ENCODE measurements at regions not wholly inside any gene's neighbourhood (a gene's known extent, or its start where the extent isn't known, plus 50 kb on each side); places are given as distances from the start of the nearest gene placed in this dataset.
A peak's percentile ranks its signal among the peaks of the same experiment; 100 is the strongest.

DNA sequence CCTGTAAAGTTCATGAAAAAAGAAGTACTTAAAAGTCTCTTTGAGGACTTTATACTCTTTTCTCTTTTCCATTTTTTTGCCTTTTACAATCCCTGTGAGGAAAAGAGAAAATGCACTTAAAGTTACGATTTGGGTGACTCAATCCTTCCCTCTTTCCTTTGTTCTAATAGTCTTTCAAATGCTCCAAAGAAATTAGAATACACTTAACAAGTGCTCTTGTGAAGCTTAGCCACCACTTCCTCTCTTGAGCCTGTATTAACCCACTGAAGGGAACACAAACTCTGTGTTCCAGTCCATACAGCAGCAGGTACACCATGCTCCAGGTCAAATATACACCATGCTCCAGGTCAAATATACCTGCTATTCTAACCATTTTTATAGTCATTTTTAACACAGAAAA is 581.1 kb upstream of the MGAT4C start:
- no peaks in the 10 kb centered on the region for H3K27me3 ChIP-seq (ENCODE audit: insufficient read depth, low read depth, low read length)
- TF ChIP-seq MXI1 (conservative IDR thresholded peaks at IDR 0.05; ENCODE audit: poor library complexity, severe bottlenecking) (no peak), EP300 (conservative IDR thresholded peaks at IDR 0.05; ENCODE audit: poor library complexity, severe bottlenecking) (no peak), RAD21 (conservative IDR thresholded peaks at IDR 0.05) (no peak), POLR2AphosphoS5 (IDR thresholded peaks at IDR 0.05) (no peak), TAF1 (IDR thresholded peaks at IDR 0.05; ENCODE audit: low read depth) (no peak)
- TF ChIP-seq, protein P1, sequence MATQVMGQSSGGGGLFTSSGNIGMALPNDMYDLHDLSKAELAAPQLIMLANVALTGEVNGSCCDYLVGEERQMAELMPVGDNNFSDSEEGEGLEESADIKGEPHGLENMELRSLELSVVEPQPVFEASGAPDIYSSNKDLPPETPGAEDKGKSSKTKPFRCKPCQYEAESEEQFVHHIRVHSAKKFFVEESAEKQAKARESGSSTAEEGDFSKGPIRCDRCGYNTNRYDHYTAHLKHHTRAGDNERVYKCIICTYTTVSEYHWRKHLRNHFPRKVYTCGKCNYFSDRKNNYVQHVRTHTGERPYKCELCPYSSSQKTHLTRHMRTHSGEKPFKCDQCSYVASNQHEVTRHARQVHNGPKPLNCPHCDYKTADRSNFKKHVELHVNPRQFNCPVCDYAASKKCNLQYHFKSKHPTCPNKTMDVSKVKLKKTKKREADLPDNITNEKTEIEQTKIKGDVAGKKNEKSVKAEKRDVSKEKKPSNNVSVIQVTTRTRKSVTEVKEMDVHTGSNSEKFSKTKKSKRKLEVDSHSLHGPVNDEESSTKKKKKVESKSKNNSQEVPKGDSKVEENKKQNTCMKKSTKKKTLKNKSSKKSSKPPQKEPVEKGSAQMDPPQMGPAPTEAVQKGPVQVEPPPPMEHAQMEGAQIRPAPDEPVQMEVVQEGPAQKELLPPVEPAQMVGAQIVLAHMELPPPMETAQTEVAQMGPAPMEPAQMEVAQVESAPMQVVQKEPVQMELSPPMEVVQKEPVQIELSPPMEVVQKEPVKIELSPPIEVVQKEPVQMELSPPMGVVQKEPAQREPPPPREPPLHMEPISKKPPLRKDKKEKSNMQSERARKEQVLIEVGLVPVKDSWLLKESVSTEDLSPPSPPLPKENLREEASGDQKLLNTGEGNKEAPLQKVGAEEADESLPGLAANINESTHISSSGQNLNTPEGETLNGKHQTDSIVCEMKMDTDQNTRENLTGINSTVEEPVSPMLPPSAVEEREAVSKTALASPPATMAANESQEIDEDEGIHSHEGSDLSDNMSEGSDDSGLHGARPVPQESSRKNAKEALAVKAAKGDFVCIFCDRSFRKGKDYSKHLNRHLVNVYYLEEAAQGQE (IDR thresholded peaks at IDR 0.05; ENCODE audit: borderline replicate concordance) = no peak
- H3K79me2 ChIP-seq (replicated peaks; ENCODE audit: insufficient read depth, low read length) = no peaks in the 10 kb centered on the region
- no peaks in the 10 kb centered on the region for H3K9me2 ChIP-seq (ENCODE audit: insufficient read depth, low read length)
- H3K9me3 ChIP-seq (ENCODE audit: low read length) = no peaks in the 10 kb centered on the region
- peak overlapping the region; percentile 17 for H3K9ac ChIP-seq (ENCODE audit: low read length)
- no peak overlapping the region for H3K4me2 ChIP-seq (ENCODE audit: low read length)
- no peak overlapping the region for H3K27ac ChIP-seq (ENCODE audit: low read length)
- H4K20me1 ChIP-seq (ENCODE audit: insufficient read depth) = no peaks in the 10 kb centered on the region
- H3K36me3 ChIP-seq (ENCODE audit: insufficient read depth, low read length) = no peaks in the 10 kb centered on the region
- no peak overlapping the region for H2AFZ ChIP-seq (ENCODE audit: low read depth, low read length)
- peak overlapping the region; percentile 56 for H3K4me3 ChIP-seq (ENCODE audit: low read length)
- no peaks in the 10 kb centered on the region for H3F3A ChIP-seq (ENCODE audit: insufficient read depth, low read length, poor library complexity, severe bottlenecking)

DNA sequence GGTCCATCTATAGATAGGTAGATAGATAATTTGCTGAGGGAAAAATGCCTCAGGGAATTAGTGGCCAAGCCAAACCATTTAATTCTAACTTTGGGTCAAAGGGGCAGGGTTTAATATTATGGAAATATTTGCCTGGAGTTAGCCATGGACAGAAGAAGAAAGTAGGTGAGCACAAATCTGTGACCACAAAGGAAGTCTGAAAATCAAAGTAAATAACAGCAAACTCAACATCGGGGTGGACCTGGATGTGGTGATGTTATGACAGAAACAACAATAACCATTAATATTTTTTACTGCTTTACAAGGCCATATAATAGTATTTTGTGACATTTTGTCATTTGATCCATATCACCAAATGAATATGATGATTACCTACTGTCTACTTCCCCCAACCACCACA is 578.0 kb upstream of the MGAT4C start:
- Histone ChIP-seq H3K36me3 (ENCODE audit: insufficient read depth, low read length) (no peaks in the 10 kb centered on the region), H3K9ac (ENCODE audit: low read length) (no peak overlapping the region), H3K79me2 (replicated peaks; ENCODE audit: insufficient read depth, low read length) (no peaks in the 10 kb centered on the region), H4K20me1 (ENCODE audit: insufficient read depth) (no peaks in the 10 kb centered on the region), H3K9me2 (ENCODE audit: insufficient read depth, low read length) (no peaks in the 10 kb centered on the region), H3K4me2 (ENCODE audit: low read length) (no peak overlapping the region), H3K9me3 (ENCODE audit: low read length) (no peaks in the 10 kb centered on the region), H3K4me3 (ENCODE audit: low read length) (no peak overlapping the region), H2AFZ (ENCODE audit: low read depth, low read length) (no peak overlapping the region), H3F3A (ENCODE audit: insufficient read depth, low read length, poor library complexity, severe bottlenecking) (no peaks in the 10 kb centered on the region), H3K27ac (ENCODE audit: low read length) (no peak overlapping the region), H3K27me3 (ENCODE audit: insufficient read depth, low read depth, low read length) (no peaks in the 10 kb centered on the region)
- TF ChIP-seq MXI1 (conservative IDR thresholded peaks at IDR 0.05; ENCODE audit: poor library complexity, severe bottlenecking) (no peak), RAD21 (conservative IDR thresholded peaks at IDR 0.05) (no peak), EZH2 (IDR thresholded peaks at IDR 0.05; ENCODE audit: borderline replicate concordance, insufficient read depth, low read length, poor library complexity, severe bottlenecking) (no peak), EP300 (conservative IDR thresholded peaks at IDR 0.05; ENCODE audit: poor library complexity, severe bottlenecking) (no peak), POLR2AphosphoS5 (IDR thresholded peaks at IDR 0.05) (no peak), SMC3 (conservative IDR thresholded peaks at IDR 0.05; ENCODE audit: poor library complexity) (no peak), TAF1 (IDR thresholded peaks at IDR 0.05; ENCODE audit: low read depth) (no peak)
- TF ChIP-seq, protein P1 (IDR thresholded peaks at IDR 0.05; ENCODE audit: borderline replicate concordance) = no peak
- TF ChIP-seq, protein P2, sequence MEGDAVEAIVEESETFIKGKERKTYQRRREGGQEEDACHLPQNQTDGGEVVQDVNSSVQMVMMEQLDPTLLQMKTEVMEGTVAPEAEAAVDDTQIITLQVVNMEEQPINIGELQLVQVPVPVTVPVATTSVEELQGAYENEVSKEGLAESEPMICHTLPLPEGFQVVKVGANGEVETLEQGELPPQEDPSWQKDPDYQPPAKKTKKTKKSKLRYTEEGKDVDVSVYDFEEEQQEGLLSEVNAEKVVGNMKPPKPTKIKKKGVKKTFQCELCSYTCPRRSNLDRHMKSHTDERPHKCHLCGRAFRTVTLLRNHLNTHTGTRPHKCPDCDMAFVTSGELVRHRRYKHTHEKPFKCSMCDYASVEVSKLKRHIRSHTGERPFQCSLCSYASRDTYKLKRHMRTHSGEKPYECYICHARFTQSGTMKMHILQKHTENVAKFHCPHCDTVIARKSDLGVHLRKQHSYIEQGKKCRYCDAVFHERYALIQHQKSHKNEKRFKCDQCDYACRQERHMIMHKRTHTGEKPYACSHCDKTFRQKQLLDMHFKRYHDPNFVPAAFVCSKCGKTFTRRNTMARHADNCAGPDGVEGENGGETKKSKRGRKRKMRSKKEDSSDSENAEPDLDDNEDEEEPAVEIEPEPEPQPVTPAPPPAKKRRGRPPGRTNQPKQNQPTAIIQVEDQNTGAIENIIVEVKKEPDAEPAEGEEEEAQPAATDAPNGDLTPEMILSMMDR (IDR thresholded peaks at IDR 0.05; ENCODE audit: poor library complexity, severe bottlenecking) = no peak

Data from neural cell (in vitro differentiated cells).